Keratinocyte (primary cell): ENCODE measurements at regions not wholly inside any gene's neighbourhood (a gene's known extent, or its start where the extent isn't known, plus 50 kb on each side); places are given as distances from the start of the nearest gene placed in this dataset.

Source experiments
- DNase-seq: peaks from one replicate; pipeline ENCODE4 v3.0.0-alpha.2; 2011; ENCODE audit warnings: low read depth, missing footprints, low spot score
- FAIRE-seq: peaks from 2 replicates; lab custom pipeline; 2011; peaks lifted over from hg19 to GRCh38; lab: Jason Lieb, UNC
- H2AFZ ChIP-seq: 2 replicates; pipeline ENCODE4 v1.6.0; 2012; ENCODE audit warnings: low read length, control low read depth, inconsistent platforms; ENCODE audit not compliant: control insufficient read depth
- H3K27ac ChIP-seq: 2 replicates; pipeline ENCODE4 v1.5.1; 2011; ENCODE audit warnings: low read length; ENCODE audit not compliant: control insufficient read depth, insufficient read depth
- H3K27me3 ChIP-seq: 3 replicates; pipeline ENCODE4 v1.6.0; 2011; ENCODE audit warnings: low read length; ENCODE audit not compliant: control insufficient read depth, insufficient read depth; ENCODE audit errors: extremely low read depth
- H3K36me3 ChIP-seq, 2 experiments: 2 replicates in 1 of 2; 3 replicates in 1 of 2; pipeline ENCODE4 v1.5.1; 2011; ENCODE audit warnings: low read length in 2 of 2, mild to moderate bottlenecking in 1 of 2; ENCODE audit not compliant: control insufficient read depth in 2 of 2, insufficient read depth in 2 of 2; ENCODE audit errors: extremely low read depth in 1 of 2
- H3K4me1 ChIP-seq: 3 replicates; pipeline ENCODE4 v1.5.1; 2011; ENCODE audit warnings: low read length; ENCODE audit not compliant: control insufficient read depth, insufficient read depth; ENCODE audit errors: extremely low read depth
- H3K4me2 ChIP-seq: 3 replicates; pipeline ENCODE4 v1.6.0; 2011; ENCODE audit warnings: low read depth, low read length; ENCODE audit not compliant: control insufficient read depth, insufficient read depth; ENCODE audit errors: extremely low read depth
- H3K4me3 ChIP-seq, 3 experiments: fragments of 200-600 bp in 1 of 3; sonication (generic) in 1 of 3; 2 replicates in 2 of 3; 3 replicates in 1 of 3; pipeline ENCODE4 v1.5.1; 2011 to 2016; ENCODE audit warnings: low read length in 3 of 3, mild to moderate bottlenecking in 3 of 3, control low read depth in 2 of 3, inconsistent platforms in 1 of 3, low read depth in 1 of 3, mixed read lengths in 1 of 3, mixed run types in 1 of 3, moderate library complexity in 1 of 3; ENCODE audit not compliant: control insufficient read depth in 2 of 3, insufficient read depth in 2 of 3; ENCODE audit errors: extremely low read depth in 1 of 3
- H3K79me2 ChIP-seq: 2 replicates; pipeline ENCODE4 v1.6.0; 2012; ENCODE audit warnings: low read length; ENCODE audit not compliant: control insufficient read depth, insufficient read depth
- H3K9ac ChIP-seq: 3 replicates; pipeline ENCODE4 v1.6.0; 2011; ENCODE audit warnings: low read length; ENCODE audit not compliant: control insufficient read depth, insufficient read depth; ENCODE audit errors: extremely low read depth
- H3K9me1 ChIP-seq: 3 replicates; pipeline ENCODE4 v1.6.0; 2011; ENCODE audit warnings: low read length; ENCODE audit not compliant: control insufficient read depth, insufficient read depth; ENCODE audit errors: extremely low read depth
- H3K9me3 ChIP-seq: 2 replicates; pipeline ENCODE4 v1.5.1; 2012; ENCODE audit warnings: low read depth, low read length; ENCODE audit not compliant: control insufficient read depth
- H4K20me1 ChIP-seq: 3 replicates; pipeline ENCODE4 v1.6.0; 2011; ENCODE audit warnings: low read length; ENCODE audit not compliant: control insufficient read depth, insufficient read depth; ENCODE audit errors: extremely low read depth
- EZH2 ChIP-seq: IDR thresholded peaks from one replicate; pipeline ENCODE4 v1.6.1; 2012; ENCODE audit warnings: inconsistent platforms, mild to moderate bottlenecking, low read length, moderate library complexity
- dilution Hi-C: fragments of 300-500 bp; cut with MboI; formaldehyde crosslinking; loops from one replicate; pipeline ENCODE4 v1.7.0; 2020; ENCODE audit warnings: low sequenced_read_pairs; ENCODE audit not compliant: extremely low pct_ligation_motif_present
- TF ChIP-seq, protein P1 (sequence below), 3 experiments: IDR thresholded peaks in 1 of 3; conservative IDR thresholded peaks in 1 of 3; optimal IDR thresholded peaks in 1 of 3; 2 replicates in 2 of 3; 3 replicates in 1 of 3; pipeline versions ENCODE3 to v1.5.1; 2011; ENCODE audit warnings: low read length in 3 of 3, mild to moderate bottlenecking in 3 of 3, moderate library complexity in 2 of 3, control low read depth in 1 of 3, inconsistent platforms in 1 of 3; ENCODE audit not compliant: insufficient read depth in 2 of 3; ENCODE audit errors: extremely low read depth in 1 of 3

DNA sequence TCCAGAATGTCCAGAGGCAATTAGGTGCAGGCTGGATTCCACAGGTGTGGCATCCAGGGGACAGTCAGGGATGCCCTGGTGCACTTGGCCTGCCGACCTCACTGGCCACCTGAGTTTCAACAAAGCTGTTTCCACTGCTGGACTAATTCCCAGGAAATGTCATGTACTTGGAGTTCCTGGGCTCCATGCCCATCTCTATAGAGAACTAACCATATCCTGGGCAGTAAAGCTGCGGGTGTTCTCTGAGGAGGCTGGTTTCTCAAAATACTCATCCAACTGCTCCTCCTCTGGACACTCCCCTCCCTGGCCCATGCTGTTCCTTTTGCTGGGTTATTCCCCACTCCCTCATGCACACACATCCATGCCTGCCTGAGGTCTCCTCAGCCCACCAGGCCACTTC lies 161.9 kb upstream of the SKOR2 start:
- H3K27ac ChIP-seq = no peak overlapping the region
- dilution Hi-C loops = no loop called here
- no peak overlapping the region for H3K4me3 ChIP-seq
- no peaks in the 10 kb centered on the region for H3K9me1 ChIP-seq
- H3K9me3 ChIP-seq = no peaks in the 10 kb centered on the region
- no peaks in the 10 kb centered on the region for H3K36me3 ChIP-seq
- no peaks in the 10 kb centered on the region for H3K27me3 ChIP-seq
- H4K20me1 ChIP-seq = no peaks in the 10 kb centered on the region
- H3K4me1 ChIP-seq = no peaks in the 10 kb centered on the region
- TF ChIP-seq EZH2 = no peak
- TF ChIP-seq, protein P1, sequence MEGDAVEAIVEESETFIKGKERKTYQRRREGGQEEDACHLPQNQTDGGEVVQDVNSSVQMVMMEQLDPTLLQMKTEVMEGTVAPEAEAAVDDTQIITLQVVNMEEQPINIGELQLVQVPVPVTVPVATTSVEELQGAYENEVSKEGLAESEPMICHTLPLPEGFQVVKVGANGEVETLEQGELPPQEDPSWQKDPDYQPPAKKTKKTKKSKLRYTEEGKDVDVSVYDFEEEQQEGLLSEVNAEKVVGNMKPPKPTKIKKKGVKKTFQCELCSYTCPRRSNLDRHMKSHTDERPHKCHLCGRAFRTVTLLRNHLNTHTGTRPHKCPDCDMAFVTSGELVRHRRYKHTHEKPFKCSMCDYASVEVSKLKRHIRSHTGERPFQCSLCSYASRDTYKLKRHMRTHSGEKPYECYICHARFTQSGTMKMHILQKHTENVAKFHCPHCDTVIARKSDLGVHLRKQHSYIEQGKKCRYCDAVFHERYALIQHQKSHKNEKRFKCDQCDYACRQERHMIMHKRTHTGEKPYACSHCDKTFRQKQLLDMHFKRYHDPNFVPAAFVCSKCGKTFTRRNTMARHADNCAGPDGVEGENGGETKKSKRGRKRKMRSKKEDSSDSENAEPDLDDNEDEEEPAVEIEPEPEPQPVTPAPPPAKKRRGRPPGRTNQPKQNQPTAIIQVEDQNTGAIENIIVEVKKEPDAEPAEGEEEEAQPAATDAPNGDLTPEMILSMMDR (optimal IDR thresholded peaks at IDR 0.05 in 1 of 3, IDR thresholded peaks at IDR 0.05 in 1 of 3, conservative IDR thresholded peaks at IDR 0.05 in 1 of 3; ENCODE audit: extremely low read depth in 1 of 3, insufficient read depth in 2 of 3, low read length in 3 of 3) = no peak
- DNase-seq = no peak
- H3K79me2 ChIP-seq = no peaks in the 10 kb centered on the region
- no peak for FAIRE-seq
- no peak overlapping the region for H3K4me2 ChIP-seq
- no peak overlapping the region for H3K9ac ChIP-seq
- H2AFZ ChIP-seq = no peak overlapping the region

GRCh38 chr18:47412924-47413323 lies 161.5 kb upstream of the SKOR2 start:
- Histone ChIP-seq H3K27ac (no peak overlapping the region), H3K4me3 (no peak overlapping the region), H3K4me1 (no peaks in the 10 kb centered on the region), H3K9ac (no peak overlapping the region), H3K9me3 (no peaks in the 10 kb centered on the region), H2AFZ (no peak overlapping the region), H3K79me2 (no peaks in the 10 kb centered on the region), H3K27me3 (no peaks in the 10 kb centered on the region), H3K4me2 (no peak overlapping the region), H3K36me3 (no peaks in the 10 kb centered on the region), H3K9me1 (no peaks in the 10 kb centered on the region), H4K20me1 (no peaks in the 10 kb centered on the region)
- no peak for FAIRE-seq
- TF ChIP-seq, protein P1 (optimal IDR thresholded peaks at IDR 0.05 in 1 of 3, IDR thresholded peaks at IDR 0.05 in 1 of 3, conservative IDR thresholded peaks at IDR 0.05 in 1 of 3; ENCODE audit: extremely low read depth in 1 of 3, insufficient read depth in 2 of 3, low read length in 3 of 3) = no peak
- no peak for TF ChIP-seq EZH2
- DNase-seq = no peak
- dilution Hi-C loops = no loop called here
